Lung microvascular endothelial cell (primary cell): ENCODE measurements at regions not wholly inside any gene's neighbourhood (a gene's known extent, or its start where the extent isn't known, plus 50 kb on each side); places are given as distances from the start of the nearest gene placed in this dataset.

Source experiments
- DNase-seq, 2 donors: peaks; one replicate each; pipeline versions ENCODE4 v3.0.0 to v3.0.0-alpha.2; 2010; ENCODE audit warnings: low read depth in 2 of 2

DNA sequence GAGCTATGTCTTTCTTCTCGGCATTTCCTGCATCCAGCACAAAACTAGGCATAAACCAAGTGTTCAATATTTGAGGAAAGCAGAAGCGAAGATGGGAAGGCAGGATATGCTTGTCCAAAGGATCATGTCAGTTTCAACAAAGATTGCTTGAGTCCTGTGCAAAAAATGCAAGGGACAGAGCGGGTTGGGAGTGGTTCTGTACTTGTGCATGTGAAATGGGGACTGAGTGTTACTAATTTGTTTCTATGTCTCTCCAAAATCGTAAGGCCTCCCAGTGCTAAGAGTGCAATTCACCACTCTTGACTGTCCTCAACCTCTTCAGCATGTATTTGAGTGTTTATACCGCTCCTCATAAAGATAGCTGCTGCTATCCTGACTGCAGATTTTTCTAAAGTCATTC lies 166.2 kb downstream of the DLEU7 start:
- no peak for DNase-seq

DNA sequence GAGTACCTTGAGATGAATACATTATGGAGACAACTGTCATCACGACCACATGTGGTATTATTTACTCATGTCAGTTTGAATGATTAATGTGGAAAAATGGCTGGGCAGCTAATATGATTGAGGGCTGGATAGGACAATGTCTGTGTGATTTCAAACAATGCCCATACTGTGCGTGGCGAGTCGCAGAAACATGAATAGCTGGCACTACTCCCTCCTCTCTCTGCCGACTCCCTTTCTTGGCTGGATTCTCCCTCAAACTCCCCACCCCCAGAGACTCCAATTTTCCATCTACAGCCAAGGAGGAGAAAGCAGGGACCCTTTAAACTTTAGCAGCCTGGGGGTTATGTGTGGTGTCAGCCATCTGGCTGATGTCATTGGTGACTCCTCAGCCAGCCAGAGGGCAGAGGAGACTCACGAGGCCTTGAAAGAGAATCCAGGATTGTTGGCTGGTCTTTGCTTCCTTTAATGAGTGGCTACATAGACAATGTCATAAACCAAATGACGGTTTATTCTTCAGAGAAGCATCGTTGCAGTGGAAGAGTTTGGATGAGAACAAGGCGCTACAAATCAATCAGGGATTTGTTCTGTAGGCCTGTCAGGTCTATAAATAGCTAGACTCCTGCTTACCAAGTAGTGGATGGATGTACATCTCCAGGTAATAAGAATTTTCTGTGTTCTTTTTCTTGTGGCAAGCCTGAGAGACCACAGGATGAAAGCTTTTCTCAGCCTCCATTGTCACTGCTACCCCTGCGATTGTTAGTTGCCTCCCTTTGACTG lies 165.6 kb downstream of the DLEU7 start:
- DNase-seq = peak in 1 of 2 donors; percentile 56

DNA sequence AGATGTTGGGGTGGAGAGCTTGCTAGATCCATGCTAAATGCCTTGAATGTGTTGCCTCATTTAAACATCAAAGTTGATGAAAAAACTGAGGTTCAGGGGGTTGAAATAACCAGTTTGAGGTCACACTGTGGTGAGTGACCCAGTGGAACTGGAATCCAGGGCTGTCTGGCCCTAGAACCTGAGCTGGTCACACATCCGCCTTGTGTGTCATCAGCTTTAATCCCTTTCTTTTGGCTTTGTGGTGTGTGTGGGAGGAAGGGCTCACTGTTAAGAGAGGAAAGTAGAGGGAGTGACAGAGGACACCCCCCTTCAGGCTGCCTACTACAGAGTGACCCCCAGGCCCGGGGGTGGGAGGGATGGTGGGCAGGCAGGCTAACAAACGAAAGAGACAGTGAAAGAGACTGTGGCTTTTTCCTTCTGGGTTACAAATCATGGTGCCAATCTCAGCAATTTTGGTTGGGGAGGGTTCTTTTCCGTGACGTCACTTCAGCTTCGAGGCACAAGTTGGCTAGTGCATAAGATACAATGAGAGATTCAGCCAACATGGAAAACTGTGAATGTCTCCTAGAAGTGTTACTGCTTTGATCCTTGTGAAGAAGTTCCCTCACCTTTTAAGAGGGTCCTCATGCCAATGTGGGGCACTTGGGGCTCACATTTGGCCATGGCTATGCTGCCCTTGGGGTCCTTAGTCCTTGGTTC lies 164.9 kb downstream of the DLEU7 start:
- DNase-seq = peak; percentile 47 to 72

DNA sequence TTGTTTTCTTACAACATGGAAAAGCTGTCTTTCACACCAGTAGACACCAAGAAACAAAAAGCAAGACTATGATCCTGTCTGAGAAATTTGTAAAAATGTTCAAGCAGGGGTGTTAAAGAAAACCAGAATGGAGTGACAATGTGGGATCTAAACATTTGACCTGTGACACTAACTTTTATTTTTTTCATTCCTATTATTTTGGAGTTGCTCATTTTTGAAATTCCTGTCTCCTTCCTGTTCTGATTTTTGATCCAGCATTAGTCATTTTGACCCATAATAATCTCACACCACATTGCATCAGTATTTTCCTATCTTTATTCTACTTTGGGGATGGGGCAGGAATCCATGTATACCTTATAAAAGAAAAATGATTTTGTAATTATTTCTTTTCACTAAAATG lies 164.2 kb downstream of the DLEU7 start:
- DNase-seq = peak; percentile 43 to 73

DNA sequence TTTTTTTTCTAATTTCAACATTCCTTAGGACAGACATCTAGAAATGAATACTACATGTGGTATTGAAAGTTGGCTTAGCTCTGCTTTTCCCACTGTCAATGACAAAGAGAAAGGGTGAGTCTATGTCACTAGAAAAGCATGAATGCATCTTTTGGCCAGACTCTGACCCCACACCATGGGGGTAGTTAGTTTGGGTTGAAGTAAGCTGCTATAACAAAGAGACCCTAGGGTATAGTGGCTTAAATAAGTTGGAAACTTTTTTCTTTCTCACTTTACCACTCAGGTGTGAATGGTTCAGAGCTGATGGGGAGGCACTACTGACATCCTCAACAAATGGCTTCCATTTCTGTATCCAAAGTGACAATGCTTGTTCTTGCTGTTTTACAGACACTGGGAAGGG lies 161.5 kb downstream of the DLEU7 start:
- no peak for DNase-seq

DNA sequence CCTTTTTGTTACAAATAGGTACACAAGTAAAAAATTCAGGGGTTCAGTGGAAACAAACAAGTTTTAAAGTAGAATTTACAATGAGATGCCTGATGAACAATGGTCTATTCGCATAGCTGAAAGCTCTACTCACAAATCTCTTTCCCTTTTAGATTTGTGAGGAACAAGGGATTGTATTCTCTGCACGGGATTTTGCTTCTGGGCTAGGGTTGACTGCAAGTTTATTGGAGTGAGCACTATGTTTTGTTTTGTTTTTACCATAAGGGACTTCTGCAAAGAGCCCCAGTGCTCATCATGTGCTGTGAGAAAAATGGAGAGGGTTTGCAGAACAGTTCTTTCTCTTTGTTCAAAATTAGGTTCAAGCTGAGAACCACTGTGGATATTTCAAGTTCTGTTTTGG lies 160.5 kb downstream of the DLEU7 start:
- no peak for DNase-seq

DNA sequence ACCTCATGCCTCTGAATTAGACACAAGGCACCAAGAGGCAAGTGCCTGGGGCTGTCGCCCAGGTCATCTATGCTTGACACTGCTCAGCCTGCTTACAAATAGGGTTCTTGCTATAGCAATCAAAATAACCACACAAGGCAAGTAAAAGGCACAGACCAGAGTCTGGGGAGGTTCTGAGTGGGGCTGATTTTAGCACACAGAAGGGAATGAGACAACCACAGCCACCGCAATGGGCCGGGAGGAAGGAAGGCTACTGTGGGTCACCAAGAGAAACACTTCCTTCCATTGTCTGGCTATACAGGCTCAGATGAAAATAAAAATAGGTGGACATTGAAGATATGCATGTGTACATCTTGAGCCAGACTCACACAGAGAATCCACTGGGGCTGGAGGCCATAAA lies 159.1 kb downstream of the DLEU7 start:
- DNase-seq = peak; percentile 71 to 90

DNA sequence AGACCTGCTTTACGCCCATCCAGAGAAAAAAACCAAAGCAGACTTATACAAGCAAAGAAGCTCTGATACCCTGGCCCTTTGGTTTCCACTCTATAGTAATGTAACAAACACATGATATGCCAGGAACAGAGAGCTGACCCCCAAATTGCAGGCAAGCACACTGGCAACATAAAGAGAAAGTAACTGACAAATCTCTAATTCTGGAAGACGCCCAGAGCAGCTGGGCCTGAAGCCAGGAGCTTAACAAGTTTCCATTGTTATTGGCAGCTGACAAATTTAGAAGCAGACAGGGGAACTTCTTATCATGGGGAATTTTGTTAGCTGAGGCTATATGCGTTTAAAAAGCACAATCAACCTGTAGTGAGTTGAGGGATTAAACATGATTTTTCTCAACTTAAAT lies 158.0 kb downstream of the DLEU7 start:
- peak; percentile 86 to 90 for DNase-seq

DNA sequence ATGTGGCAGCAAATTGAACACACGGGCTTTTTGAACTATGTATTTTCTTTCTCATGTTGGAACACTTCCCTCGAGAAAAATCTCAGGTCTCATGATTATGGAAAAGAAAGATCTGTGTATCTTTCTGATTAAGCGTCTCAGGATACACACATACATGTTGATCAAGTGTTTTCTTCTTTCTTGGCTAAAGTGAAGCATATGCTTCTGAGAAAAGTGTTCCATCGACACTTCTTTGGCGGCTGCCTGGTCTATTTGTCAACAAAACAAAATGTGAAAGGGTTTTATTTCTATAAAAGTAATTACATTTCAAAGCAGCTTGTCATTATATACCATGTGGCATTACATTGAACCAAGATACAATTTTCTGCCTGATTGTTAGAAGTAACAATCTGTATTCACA lies 157.5 kb downstream of the DLEU7 start:
- DNase-seq = no peak

DNA sequence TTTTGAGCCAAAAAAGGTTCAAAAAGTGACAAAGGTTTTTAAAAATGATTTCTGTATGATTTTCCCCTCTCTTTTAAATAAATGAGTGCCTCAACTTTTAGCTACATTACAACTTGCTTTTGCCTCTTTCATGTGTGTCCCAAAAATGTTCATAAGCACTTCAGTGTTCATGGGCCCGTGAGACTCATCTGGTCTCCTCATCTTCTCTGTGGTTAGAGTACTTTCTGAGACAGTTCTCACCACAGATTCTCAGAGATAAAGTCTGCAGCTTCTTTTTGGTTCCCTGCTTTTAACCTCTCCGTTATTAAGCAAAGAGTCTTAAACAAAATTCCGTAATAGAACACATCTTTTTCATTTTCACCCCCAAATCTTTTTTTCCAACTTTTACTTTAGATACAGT lies 156.9 kb downstream of the DLEU7 start:
- DNase-seq = no peak

DNA sequence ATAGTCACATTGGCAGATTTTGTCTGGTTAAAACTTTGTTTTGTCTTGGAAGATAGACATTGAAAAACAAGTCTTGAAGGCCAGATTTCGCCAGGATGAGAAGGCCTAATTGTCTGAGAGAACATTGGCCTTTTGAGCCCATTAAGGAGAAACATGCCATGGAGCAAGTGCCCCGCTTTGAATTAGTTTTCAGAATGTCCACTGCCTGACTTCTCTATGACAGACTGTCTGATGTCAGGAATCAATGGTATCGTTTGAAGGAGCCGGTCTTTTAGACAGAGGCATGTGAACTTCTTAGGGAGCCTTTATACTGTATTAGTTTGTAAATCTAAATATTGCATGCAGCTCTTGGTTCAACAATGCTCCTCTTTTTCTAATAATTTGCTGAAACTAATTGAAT lies 155.9 kb downstream of the DLEU7 start:
- DNase-seq = no peak

DNA sequence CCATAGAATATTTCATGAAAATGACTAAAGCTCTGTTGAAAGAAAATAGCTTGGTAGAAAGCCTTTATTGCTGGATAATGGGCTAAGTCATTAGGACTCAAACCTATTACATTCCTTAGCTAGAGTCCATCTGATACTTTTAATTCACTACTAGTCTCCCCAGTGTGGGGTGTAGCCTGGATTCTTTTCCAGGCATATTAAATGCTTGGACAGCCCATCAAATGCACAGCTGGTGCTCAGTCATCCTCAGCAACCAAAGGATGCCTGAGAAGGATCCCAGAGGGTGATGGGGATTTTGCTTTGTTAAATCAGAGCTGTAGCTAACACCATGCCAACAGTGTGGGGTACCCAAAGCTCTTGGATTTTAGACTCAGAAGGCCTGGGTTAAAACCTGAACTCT lies 153.5 kb downstream of the DLEU7 start:
- no peak for DNase-seq

DNA sequence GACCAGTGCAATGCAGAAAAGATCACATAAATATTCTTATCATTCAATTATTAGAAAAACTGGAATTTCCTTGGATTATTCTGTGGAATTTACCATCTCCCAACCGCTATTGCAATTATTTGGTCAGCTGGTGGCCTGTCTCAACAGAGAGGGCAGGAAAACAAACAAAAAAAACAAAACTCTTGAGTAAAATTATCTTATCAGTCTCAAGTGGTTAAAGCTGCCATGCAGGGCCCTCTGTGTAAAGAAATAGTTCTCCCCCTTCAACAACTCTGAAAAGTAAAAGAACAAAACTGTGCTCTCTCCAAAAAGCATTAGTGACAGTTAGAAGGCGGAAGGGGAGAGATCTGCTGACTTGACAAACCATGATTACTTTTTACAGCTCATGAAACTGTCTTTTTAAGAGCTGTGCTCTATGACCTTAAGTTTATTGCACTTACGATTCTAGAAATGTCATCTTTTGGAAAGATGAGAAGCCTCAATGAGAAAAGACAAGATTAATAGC lies 152.3 kb downstream of the DLEU7 start:
- DNase-seq = no peak

DNA sequence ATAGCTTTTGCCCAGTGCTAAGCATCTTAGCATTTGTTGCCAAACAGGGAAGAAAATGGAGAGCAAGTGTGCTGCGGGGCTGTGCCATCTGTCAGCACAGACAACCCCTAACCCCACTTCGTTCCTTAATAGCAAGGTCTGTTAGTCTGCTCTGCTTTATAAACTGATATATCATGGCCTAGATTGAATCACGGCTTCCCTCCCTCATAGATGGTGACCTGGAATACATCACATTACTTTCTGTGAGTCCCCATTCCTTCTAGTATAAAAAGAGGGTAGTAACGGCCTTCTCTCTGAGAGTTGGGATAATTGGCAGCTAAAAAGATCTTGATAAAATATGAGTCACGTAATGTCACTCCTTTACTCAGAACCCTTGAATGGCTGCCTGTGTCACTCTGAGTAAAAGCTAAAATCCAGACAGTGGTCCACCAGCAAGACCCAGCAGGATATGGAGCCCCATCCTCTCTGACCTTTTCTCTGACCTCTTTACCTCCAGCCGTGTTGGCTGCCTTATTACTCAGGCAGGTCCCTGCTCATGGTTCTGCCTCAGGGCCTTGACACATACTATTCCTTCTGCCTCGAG lies 151.7 kb downstream of the DLEU7 start:
- no peak for DNase-seq

DNA sequence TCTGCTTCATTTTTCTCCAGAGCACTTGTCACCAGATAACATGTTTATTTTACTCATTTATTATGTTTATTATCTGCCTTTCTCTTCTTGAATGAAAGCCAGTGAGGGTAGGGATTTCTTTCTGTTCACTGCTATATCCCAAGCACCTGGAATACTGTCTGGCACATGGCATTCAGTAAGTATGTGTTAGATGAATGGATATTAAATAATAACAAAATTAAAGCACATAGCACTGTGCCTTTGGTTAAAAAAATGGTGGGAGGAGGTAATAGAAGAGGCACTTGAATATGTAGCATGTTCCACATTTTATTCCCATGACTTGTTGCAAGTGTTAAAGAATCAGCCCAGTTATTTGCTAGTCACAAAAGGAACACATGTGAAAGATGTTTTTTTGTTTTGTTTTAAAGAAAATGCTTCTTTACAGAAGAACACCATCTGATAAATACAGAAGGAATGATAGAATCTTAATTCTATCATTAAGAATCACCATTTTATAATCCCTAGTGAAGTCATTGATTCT lies 151.0 kb downstream of the DLEU7 start:
- DNase-seq = no peak

DNA sequence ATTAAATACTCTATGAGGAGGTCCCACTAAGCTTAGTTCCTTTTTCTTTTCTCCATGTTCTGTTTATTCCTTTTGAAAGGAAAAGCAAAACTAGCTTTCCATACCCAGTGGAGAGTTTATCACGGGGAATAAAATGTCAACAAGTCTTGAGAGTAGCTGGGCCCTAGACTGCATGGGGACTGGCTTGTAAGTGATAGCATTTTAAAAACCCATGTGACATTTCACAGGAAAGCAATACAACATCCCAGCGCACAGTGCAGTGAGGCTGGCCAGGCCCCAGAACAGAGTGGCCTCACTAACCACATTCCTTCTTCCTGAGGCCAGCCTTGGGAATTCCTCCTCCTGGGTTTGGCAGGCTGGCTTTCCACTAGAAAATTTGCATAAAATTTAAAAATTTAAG lies 149.8 kb downstream of the DLEU7 start:
- peak; percentile 31 for DNase-seq

DNA sequence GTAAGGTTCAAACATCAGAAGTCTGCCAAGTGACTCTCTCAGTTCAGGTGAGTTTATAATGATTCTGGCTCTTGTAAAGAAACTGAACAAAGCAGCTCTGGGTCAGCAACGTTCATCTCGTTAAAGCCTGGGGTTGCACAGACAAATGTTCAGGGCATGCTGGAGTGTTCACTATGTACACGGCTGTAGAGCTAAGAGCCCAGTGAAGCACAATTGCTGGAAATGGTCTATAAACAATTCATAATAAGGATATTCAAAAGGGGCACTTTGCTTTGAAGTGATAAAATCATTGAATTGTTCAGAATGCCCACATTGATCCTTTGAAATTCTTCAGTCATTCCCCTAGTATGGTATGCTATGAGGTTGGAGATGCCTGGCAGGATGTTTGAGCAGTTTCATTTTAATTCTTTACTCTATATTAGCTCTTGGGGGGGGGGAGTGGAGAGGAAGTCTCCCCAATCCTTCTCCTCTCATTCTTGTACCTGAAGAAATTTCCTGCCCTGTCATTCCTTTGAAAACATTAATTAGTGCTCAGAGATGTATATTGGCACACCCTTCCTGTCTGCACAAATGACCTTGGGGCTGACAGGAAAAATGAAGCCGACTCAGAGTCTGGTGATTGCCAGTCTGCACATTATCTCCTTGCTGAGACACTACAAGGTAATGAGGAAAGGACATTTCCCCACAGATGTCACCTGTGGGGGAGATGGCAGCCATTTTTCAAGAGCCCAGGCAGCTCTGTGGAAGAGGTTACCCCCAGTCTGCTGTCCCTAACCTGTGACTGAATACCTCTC lies 145.5 kb downstream of the DLEU7 start:
- peak; percentile 35 to 55 for DNase-seq

DNA sequence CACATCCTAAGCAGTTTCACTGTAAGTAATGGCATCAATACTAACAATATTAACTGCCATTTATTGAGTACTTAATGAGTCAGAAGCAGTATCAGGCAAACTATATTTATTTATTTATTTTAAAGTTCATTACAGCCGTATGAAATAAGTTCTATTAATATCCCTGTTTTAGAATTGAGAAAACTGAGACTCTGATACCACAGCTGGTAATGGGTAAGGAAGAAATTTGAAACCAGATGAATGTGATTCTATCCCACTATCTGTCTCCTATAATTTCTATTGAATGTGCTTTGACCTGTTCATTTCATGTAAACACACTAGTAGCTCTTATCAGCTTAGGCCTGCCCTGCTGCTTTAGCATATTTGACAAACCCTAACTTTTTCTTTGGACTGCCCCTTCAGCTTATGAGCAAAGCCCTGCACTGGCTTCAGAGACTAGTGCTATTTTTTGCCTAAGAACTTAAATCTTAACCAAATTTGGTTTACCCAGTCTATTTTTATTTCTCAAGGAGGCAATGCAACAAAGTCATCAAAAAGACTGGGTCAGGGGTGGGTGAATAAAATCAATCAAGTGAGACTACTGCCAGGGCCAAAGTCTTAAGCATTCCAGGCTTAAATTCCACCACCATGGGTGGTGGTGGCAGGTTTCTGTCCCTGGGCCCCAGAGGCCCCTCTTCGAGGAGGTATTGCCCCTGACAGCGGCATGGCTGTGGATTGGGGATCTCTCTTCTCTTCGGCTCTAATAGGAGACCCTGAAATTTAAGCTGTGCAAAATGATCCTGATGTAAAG lies 143.4 kb downstream of the DLEU7 start:
- DNase-seq = no peak

DNA sequence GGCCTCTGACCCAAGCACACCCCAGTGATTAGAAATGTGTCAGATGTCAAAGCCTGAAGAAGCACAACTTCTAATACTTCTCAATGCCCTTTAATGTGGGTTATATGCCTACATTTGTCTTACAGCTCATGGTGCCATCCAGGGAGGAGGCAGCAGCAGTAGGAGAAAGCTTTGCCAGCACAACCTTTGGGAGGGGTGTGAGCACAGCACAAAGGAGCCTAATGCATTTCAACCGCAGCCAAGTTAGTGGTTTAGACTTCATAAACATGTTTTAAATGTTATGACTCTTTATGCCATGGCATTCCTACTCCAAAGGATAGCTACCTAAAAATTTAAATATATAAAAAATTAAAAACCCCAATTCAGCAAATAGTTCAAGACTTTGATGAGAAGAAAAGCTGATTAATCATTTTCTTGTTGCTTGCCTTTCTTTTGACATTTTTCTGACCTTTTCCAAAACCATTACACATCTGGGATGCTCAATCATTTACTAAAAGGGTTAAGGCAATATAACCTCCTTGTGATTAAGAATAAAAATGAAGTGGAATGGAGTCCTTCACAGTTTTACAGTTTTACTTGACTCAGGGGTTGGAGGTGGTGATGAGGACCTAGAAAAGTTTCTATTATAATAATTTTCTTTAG lies 142.7 kb downstream of the DLEU7 start:
- DNase-seq = no peak

DNA sequence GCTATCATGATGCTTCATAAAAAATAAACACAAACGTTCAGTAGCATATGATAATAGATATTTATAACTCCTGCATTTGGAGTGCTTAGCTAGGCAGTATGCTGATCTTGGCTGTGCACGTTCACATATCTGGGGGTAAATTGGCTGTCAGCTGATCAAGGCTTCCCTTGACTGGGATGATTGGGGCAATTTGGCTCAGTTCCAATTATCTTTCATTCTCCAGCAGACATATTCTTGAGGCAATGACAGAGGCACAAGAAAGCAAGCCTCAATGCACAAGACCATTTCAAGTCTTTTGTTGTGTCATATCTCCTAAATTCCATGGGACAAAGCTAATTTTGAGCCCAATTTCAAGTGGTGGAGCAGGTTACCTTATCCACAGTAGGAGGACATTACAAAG lies 142.0 kb downstream of the DLEU7 start:
- DNase-seq = no peak
